ENCODE measurements at regions not wholly inside any gene's neighbourhood (a gene's known extent, or its start where the extent isn't known, plus 50 kb on each side); places are given as distances from the start of the nearest gene placed in this dataset.

DNA sequence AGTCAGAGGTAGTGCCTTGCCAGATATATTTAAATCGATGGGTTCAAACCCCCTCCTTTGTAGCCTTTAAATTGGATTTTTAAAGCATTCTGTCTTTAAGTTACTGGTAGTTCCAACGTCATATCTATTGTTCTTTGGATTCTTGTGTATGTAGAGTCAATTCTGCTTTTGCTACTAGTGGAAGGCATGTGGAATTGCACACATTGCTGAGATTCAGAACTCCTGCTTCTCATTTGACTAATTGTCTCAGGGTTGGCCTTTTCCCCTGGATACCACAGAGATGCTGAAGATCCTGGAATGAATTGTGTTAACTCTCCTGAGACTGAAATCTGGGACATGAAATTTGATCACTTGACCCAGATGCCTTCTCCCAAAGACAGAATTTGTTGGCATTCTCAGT is 328.3 kb upstream of the RPS6KA3 start:
- no peaks in the 10 kb centered on the region for H3K36me3 ChIP-seq (ENCODE audit: control insufficient read depth in 2 of 2, insufficient read depth in 1 of 2, low read length in 2 of 2)
- POLR2A ChIA-PET = no interaction called here
- CTCF ChIA-PET = interaction anchor here (0.6 kb wide), 1 partner anchor 150 kb away, joined by 6 read pairs; no protein-coding TSS in a partner anchor
- no peaks in the 10 kb centered on the region for H3K4me1 ChIP-seq (ENCODE audit: control insufficient read depth, insufficient read depth, low read length)
- H3K27ac ChIP-seq (ENCODE audit: extremely low read depth, low read depth, low read length) = no peak overlapping the region
- no peak overlapping the region for H3K4me3 ChIP-seq (ENCODE audit: low read depth, low read length)
- no peak for TF ChIP-seq ZNF302 (tag by site-specific recombination; IDR thresholded peaks at IDR 0.05; ENCODE audit: low read depth)
- TF ChIP-seq, protein P1, sequence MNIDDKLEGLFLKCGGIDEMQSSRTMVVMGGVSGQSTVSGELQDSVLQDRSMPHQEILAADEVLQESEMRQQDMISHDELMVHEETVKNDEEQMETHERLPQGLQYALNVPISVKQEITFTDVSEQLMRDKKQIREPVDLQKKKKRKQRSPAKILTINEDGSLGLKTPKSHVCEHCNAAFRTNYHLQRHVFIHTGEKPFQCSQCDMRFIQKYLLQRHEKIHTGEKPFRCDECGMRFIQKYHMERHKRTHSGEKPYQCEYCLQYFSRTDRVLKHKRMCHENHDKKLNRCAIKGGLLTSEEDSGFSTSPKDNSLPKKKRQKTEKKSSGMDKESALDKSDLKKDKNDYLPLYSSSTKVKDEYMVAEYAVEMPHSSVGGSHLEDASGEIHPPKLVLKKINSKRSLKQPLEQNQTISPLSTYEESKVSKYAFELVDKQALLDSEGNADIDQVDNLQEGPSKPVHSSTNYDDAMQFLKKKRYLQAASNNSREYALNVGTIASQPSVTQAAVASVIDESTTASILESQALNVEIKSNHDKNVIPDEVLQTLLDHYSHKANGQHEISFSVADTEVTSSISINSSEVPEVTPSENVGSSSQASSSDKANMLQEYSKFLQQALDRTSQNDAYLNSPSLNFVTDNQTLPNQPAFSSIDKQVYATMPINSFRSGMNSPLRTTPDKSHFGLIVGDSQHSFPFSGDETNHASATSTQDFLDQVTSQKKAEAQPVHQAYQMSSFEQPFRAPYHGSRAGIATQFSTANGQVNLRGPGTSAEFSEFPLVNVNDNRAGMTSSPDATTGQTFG (tag by site-specific recombination; IDR thresholded peaks at IDR 0.05; ENCODE audit: borderline replicate concordance) = no peak
- no peak for TF ChIP-seq RBAK (tag by site-specific recombination; IDR thresholded peaks at IDR 0.05)
- no peak for TF ChIP-seq ZNF394 (tag by site-specific recombination; IDR thresholded peaks at IDR 0.05; ENCODE audit: borderline replicate concordance)
- TF ChIP-seq, protein P2, sequence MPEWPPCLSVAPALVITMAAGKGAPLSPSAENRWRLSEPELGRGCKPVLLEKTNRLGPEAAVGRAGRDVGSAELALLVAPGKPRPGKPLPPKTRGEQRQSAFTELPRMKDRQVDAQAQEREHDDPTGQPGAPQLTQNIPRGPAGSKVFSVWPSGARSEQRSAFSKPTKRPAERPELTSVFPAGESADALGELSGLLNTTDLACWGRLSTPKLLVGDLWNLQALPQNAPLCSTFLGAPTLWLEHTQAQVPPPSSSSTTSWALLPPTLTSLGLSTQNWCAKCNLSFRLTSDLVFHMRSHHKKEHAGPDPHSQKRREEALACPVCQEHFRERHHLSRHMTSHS (tag by site-specific recombination; IDR thresholded peaks at IDR 0.05) = no peak
- TF ChIP-seq GLI4 (tag by site-specific recombination; IDR thresholded peaks at IDR 0.05) = no peak
- TF ChIP-seq, protein P3, sequence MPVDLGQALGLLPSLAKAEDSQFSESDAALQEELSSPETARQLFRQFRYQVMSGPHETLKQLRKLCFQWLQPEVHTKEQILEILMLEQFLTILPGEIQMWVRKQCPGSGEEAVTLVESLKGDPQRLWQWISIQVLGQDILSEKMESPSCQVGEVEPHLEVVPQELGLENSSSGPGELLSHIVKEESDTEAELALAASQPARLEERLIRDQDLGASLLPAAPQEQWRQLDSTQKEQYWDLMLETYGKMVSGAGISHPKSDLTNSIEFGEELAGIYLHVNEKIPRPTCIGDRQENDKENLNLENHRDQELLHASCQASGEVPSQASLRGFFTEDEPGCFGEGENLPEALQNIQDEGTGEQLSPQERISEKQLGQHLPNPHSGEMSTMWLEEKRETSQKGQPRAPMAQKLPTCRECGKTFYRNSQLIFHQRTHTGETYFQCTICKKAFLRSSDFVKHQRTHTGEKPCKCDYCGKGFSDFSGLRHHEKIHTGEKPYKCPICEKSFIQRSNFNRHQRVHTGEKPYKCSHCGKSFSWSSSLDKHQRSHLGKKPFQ (tag by site-specific recombination; IDR thresholded peaks at IDR 0.05) = no peak
- TF ChIP-seq, protein P4, sequence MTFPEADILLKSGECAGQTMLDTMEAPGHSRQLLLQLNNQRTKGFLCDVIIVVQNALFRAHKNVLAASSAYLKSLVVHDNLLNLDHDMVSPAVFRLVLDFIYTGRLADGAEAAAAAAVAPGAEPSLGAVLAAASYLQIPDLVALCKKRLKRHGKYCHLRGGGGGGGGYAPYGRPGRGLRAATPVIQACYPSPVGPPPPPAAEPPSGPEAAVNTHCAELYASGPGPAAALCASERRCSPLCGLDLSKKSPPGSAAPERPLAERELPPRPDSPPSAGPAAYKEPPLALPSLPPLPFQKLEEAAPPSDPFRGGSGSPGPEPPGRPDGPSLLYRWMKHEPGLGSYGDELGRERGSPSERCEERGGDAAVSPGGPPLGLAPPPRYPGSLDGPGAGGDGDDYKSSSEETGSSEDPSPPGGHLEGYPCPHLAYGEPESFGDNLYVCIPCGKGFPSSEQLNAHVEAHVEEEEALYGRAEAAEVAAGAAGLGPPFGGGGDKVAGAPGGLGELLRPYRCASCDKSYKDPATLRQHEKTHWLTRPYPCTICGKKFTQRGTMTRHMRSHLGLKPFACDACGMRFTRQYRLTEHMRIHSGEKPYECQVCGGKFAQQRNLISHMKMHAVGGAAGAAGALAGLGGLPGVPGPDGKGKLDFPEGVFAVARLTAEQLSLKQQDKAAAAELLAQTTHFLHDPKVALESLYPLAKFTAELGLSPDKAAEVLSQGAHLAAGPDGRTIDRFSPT (tag by site-specific recombination; IDR thresholded peaks at IDR 0.05) = no peak
- no peak for TF ChIP-seq ZNF530 (tag by site-specific recombination; IDR thresholded peaks at IDR 0.05; ENCODE audit: low read depth)
- TF ChIP-seq ZNF548 (tag by site-specific recombination; IDR thresholded peaks at IDR 0.05) = no peak
- TF ChIP-seq ZNF157 (tag by site-specific recombination; IDR thresholded peaks at IDR 0.05) = no peak
- TF ChIP-seq ZNF785 (tag by site-specific recombination; IDR thresholded peaks at IDR 0.05) = no peak
- TF ChIP-seq ZNF350 (tag by site-specific recombination; IDR thresholded peaks at IDR 0.05) = no peak
- no peak for TF ChIP-seq ZNF629 (tag by site-specific recombination; IDR thresholded peaks at IDR 0.05)
- TF ChIP-seq, protein P5, sequence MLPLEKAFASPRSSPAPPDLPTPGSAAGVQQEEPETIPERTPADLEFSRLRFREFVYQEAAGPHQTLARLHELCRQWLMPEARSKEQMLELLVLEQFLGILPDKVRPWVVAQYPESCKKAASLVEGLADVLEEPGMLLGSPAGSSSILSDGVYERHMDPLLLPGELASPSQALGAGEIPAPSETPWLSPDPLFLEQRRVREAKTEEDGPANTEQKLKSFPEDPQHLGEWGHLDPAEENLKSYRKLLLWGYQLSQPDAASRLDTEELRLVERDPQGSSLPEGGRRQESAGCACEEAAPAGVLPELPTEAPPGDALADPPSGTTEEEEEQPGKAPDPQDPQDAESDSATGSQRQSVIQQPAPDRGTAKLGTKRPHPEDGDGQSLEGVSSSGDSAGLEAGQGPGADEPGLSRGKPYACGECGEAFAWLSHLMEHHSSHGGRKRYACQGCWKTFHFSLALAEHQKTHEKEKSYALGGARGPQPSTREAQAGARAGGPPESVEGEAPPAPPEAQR (tag by site-specific recombination; IDR thresholded peaks at IDR 0.05) = no peak
- TF ChIP-seq ZNF707 (tag by site-specific recombination; IDR thresholded peaks at IDR 0.05) = no peak
- TF ChIP-seq, protein P6, sequence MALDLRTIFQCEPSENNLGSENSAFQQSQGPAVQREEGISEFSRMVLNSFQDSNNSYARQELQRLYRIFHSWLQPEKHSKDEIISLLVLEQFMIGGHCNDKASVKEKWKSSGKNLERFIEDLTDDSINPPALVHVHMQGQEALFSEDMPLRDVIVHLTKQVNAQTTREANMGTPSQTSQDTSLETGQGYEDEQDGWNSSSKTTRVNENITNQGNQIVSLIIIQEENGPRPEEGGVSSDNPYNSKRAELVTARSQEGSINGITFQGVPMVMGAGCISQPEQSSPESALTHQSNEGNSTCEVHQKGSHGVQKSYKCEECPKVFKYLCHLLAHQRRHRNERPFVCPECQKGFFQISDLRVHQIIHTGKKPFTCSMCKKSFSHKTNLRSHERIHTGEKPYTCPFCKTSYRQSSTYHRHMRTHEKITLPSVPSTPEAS (tag by site-specific recombination; IDR thresholded peaks at IDR 0.05) = no peak
- TF ChIP-seq ZNF248 (tag by site-specific recombination; IDR thresholded peaks at IDR 0.05) = no peak
- H3K9me3 ChIP-seq (ENCODE audit: control insufficient read depth, insufficient read depth, low read depth, low read length) = no peaks in the 10 kb centered on the region
